K562 (cell line): ENCODE measurements at regions not wholly inside any gene's neighbourhood (a gene's known extent, or its start where the extent isn't known, plus 50 kb on each side); places are given as distances from the start of the nearest gene placed in this dataset.

ENCODE experiments used
- HDAC3 ChIP-seq: fragments of 450-650 bp; IDR thresholded peaks from 2 replicates; pipeline ENCODE4 v1.6.1; 2018; ENCODE audit warnings: borderline replicate concordance, mild to moderate bottlenecking, moderate library complexity; ENCODE audit not compliant: partially characterized antibody
- NFRKB ChIP-seq: fragments of 450-650 bp; IDR thresholded peaks from 2 replicates; pipeline ENCODE4 v1.6.1; 2016; ENCODE audit warnings: low read depth
- RB1 ChIP-seq: fragments of 450-650 bp; IDR thresholded peaks from 2 replicates; pipeline ENCODE4 v1.6.1; 2017; ENCODE audit warnings: low read depth, mild to moderate bottlenecking
- SNRNP70 ChIP-seq: fragments of 200-400 bp; formaldehyde crosslinking; optimal IDR thresholded peaks from 2 replicates; pipeline ENCODE3; 2017; ENCODE audit warnings: low read depth, low read length
- TBP ChIP-seq: optimal IDR thresholded peaks from 2 replicates; pipeline ENCODE3; 2011; ENCODE audit warnings: low read depth, low read length, improper control_type of control experiment
- TF ChIP-seq, protein P1 (sequence below): sonication (generic); formaldehyde crosslinking; IDR thresholded peaks from 2 replicates; pipeline ENCODE4 v1.8.1; 2022; ENCODE audit warnings: missing genetic modification reagents
- TF ChIP-seq, protein P2 (sequence below): fragments of 250-450 bp; sonication (Bioruptor Pico); IDR thresholded peaks from 2 replicates; pipeline ENCODE4 v1.8.0; 2022; ENCODE audit warnings: moderate library complexity, mild to moderate bottlenecking, inconsistent platforms
- TF ChIP-seq, protein P3 (sequence below), 3 experiments: IDR thresholded peaks in 2 of 3; conservative IDR thresholded peaks in 1 of 3; 2 replicates each; pipeline ENCODE4 v1.5.1; 2011 to 2012; ENCODE audit warnings: low read length in 3 of 3, mild to moderate bottlenecking in 3 of 3, control low read depth in 2 of 3, improper control_type of control experiment in 1 of 3, inconsistent platforms in 1 of 3, low read depth in 1 of 3, mixed read lengths in 1 of 3, moderate library complexity in 1 of 3; ENCODE audit not compliant: insufficient read depth in 2 of 3

GRCh38 chr1:181149326-181150125, 61.0 kb downstream of the IER5 start:
- no peak for TF ChIP-seq RB1
- TF ChIP-seq, protein P1, sequence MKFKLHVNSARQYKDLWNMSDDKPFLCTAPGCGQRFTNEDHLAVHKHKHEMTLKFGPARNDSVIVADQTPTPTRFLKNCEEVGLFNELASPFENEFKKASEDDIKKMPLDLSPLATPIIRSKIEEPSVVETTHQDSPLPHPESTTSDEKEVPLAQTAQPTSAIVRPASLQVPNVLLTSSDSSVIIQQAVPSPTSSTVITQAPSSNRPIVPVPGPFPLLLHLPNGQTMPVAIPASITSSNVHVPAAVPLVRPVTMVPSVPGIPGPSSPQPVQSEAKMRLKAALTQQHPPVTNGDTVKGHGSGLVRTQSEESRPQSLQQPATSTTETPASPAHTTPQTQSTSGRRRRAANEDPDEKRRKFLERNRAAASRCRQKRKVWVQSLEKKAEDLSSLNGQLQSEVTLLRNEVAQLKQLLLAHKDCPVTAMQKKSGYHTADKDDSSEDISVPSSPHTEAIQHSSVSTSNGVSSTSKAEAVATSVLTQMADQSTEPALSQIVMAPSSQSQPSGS (CRISPR knock-in tag) = no peak
- TF ChIP-seq, protein P2, sequence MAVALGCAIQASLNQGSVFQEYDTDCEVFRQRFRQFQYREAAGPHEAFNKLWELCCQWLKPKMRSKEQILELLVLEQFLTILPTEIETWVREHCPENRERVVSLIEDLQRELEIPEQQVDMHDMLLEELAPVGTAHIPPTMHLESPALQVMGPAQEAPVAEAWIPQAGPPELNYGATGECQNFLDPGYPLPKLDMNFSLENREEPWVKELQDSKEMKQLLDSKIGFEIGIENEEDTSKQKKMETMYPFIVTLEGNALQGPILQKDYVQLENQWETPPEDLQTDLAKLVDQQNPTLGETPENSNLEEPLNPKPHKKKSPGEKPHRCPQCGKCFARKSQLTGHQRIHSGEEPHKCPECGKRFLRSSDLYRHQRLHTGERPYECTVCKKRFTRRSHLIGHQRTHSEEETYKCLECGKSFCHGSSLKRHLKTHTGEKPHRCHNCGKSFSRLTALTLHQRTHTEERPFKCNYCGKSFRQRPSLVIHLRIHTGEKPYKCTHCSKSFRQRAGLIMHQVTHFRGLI (CRISPR knock-in tag) = no peak
- TF ChIP-seq, protein P3, sequence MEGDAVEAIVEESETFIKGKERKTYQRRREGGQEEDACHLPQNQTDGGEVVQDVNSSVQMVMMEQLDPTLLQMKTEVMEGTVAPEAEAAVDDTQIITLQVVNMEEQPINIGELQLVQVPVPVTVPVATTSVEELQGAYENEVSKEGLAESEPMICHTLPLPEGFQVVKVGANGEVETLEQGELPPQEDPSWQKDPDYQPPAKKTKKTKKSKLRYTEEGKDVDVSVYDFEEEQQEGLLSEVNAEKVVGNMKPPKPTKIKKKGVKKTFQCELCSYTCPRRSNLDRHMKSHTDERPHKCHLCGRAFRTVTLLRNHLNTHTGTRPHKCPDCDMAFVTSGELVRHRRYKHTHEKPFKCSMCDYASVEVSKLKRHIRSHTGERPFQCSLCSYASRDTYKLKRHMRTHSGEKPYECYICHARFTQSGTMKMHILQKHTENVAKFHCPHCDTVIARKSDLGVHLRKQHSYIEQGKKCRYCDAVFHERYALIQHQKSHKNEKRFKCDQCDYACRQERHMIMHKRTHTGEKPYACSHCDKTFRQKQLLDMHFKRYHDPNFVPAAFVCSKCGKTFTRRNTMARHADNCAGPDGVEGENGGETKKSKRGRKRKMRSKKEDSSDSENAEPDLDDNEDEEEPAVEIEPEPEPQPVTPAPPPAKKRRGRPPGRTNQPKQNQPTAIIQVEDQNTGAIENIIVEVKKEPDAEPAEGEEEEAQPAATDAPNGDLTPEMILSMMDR (IDR thresholded peaks at IDR 0.05 in 2 of 3, conservative IDR thresholded peaks at IDR 0.05 in 1 of 3; ENCODE audit: insufficient read depth in 2 of 3, low read depth in 1 of 3, low read length in 3 of 3) = no peak
- no peak for TF ChIP-seq NFRKB
- TF ChIP-seq TBP = no peak
- TF ChIP-seq HDAC3 = no peak
- TF ChIP-seq SNRNP70 = no peak
